GM10266 (cell line): ENCODE measurements at regions not wholly inside any gene's neighbourhood (a gene's known extent, or its start where the extent isn't known, plus 50 kb on each side); places are given as distances from the start of the nearest gene placed in this dataset.

Experiments
- DNase-seq: peaks from one replicate; pipeline ENCODE4 v3.0.0; 2012; ENCODE audit errors: extremely low spot score
- CTCF ChIP-seq: IDR thresholded peaks from 2 replicates; pipeline ENCODE4 v1.5.1; 2012; ENCODE audit warnings: mild to moderate bottlenecking, low read depth; ENCODE audit not compliant: control insufficient read depth, insufficient read depth; ENCODE audit errors: missing control alignments

DNA sequence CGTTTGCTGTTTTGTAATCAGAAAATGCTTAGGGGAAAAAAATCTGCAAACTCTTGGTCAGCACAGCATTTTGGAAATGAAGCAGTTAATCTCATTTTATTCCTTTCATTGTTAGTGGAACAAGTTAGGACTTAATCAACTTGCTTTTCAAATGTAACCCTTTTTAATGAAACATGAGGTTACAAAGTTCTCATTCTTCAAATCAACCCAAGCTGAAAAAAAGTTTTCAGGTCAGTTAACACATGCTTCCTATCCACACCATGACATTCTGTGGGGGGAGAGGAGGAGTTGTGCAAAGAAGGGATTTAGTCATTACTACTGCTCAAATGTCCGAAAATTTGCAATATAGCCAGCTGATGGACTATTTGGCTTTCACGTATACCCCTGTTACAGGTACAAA, 283.2 kb upstream of the LYPLAL1 start:
- TF ChIP-seq CTCF, result no peak
- DNase-seq, result no peak

DNA sequence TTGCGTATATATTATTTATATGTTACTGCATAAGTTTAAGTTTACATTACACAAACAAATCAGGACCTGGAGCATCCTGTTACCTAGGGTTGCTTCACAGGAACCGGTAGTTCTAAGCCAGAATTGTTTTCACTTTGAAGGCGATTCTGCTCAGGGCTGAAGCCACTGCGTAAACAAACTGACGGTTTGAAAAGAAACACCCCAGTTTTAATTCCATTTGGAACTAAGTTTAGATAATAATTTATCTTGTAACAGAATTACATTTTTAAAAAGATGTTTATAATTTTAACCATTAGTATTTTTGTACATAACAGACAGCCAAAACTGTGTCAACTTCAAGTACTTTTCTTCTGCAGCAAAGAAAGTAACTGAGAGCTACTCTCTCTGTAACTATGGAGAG, 282.1 kb upstream of the LYPLAL1 start:
- no peak for TF ChIP-seq CTCF

DNA sequence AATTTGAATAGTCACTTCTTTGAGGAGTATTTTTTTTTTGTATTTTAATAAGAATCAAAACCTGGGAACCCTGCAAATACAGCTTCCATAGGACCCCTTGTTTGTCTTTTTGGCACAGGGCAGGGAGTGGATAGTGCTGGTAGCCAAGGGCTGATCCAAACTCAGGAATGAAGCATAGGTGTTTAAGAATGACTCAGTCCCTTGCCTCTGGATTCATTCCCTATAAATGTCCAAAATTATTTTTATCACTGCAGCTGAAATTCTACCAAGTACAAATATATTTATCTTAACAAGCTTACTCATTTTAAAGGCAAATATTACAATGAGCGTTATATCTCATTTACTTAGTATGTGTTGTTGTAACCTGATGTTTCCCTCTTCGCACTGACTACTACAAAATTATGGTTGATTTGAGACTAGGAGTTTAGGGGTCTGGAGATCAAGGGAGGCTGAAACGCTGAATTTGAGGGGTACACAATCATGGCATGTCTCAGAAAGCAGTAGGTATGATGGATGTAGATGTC, 278.6 kb upstream of the LYPLAL1 start:
- no peak for TF ChIP-seq CTCF
- no peak for DNase-seq

More for the DNA sequence above, 282.1 kb upstream of the LYPLAL1 start:
- no peak for DNase-seq

GRCh38 chr1:218896202-218896601, 277.5 kb upstream of the LYPLAL1 start:
- TF ChIP-seq CTCF, result no peak
- DNase-seq, result no peak

DNA sequence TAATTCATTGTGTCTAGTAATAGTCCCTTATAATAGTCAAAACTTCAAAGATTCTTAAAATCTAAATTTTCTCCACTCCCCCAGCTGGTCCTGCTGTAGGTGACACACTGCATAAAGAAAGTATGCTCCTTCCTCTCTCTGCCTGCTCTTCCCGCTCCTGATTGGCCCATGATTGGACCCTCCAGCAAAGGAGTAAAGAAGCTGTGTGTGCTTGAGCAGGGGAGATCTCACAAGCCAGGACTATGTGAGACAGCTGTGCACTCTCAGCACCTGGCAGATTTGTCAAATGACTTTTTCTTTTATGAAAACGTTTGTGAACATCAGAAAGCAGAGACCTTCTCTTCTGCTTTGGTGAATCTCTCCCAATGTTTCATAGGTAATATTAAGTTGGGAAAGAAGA, 274.8 kb upstream of the LYPLAL1 start:
- no peak for DNase-seq
- TF ChIP-seq CTCF, result no peak

DNA sequence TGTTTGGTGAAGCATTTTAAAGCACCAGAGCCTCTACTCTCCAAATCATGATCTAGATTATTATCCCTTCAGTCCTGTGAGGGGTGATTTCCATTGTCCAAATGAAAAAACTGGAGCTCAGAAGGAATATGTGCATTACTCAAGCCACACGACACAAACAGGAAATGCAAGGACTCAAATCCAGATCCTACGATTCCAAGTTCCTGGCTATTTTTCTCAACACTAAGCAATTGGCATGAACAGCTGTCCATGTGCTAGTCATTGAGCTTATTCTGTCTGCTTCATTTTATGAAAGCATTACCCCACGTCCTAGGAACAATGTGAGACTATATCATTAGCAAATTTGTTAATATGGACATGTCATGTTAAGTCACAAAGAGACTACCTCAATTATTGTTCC, 273.1 kb upstream of the LYPLAL1 start:
- DNase-seq, result no peak
- no peak for TF ChIP-seq CTCF

DNA sequence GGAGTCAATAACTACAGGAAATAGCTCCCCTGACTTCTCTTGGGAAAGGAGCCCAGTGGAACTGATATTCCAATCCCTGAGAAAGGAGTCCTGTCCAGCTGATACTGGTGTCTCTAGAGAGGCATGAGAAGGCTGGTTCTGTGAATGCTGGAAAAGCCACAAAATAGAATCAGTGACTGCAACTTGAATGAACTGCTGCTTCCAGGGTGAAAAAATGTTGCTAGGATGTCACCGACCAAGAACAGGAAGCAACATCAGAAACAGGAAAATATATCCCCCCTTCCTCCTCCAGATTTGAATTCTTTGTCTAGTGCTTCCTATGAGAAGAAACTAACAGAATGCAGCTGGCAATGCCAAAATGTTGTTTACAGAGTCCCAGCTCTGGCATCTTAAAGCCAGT, 269.3 kb upstream of the LYPLAL1 start:
- DNase-seq, result no peak
- TF ChIP-seq CTCF, result no peak
